A549 (cell line): ENCODE measurements at regions not wholly inside any gene's neighbourhood (a gene's known extent, or its start where the extent isn't known, plus 50 kb on each side); places are given as distances from the start of the nearest gene placed in this dataset.

ENCODE experiments used
- ATAC-seq, 2 experiments: fragments of 200-7000 bp in 1 of 2; fragments of >200 bp in 1 of 2; cut with Nextera tagmentation in 1 of 2; cut with Tn5 transposase in 1 of 2; 3 replicates each; pipeline versions ENCODE4 v1.8.0 to v1.9.1; 2018 to 2020; ENCODE audit warnings: mild to moderate bottlenecking in 1 of 2, moderate library complexity in 1 of 2
- CTCF ChIA-PET: fragments of 300-600 bp; sonication (Branson Sonifier 250); formaldehyde crosslinking; extraction: SDS; loops from one replicate; lab custom pipeline; 2021; ENCODE audit warnings: antibody characterized with exemption, inconsistent platforms; lab: Yijun Ruan, JAX
- POLR2A ChIA-PET: fragments of 350-600 bp; formaldehyde crosslinking; extraction: SDS; loops from one replicate; lab custom pipeline; 2021; ENCODE audit warnings: antibody characterized with exemption, inconsistent platforms; lab: Yijun Ruan, JAX
- DNase-seq, 2 experiments: peaks; one replicate each; pipeline versions ENCODE4 v3.0.0 to v3.0.0-alpha.2; 2011 to 2016; ENCODE audit warnings: low read depth in 1 of 2, low spot score in 1 of 2
- FAIRE-seq: peaks from 2 replicates; lab custom pipeline; 2011; peaks lifted over from hg19 to GRCh38; lab: Jason Lieb, UNC
- H3K27ac ChIP-seq, 2 experiments: fragments of >200 bp; sonication (Bioruptor Twin); formaldehyde crosslinking; 3 replicates each; pipeline ENCODE4 v1.5.1; 2016 to 2017
- H3K4me1 ChIP-seq: fragments of >200 bp; sonication (Bioruptor Twin); formaldehyde crosslinking; 3 replicates; pipeline ENCODE4 v1.6.1; 2016
- H3K4me2 ChIP-seq: fragments of >200 bp; sonication (Bioruptor Twin); formaldehyde crosslinking; 3 replicates; pipeline ENCODE4 v1.6.1; 2016
- H3K4me3 ChIP-seq: fragments of >200 bp; sonication (Bioruptor Twin); formaldehyde crosslinking; 3 replicates; pipeline ENCODE4 v1.5.1; 2016
- H3K9me3 ChIP-seq: fragments of >200 bp; sonication (Bioruptor Twin); formaldehyde crosslinking; 3 replicates; pipeline ENCODE4 v1.6.1; 2016
- BHLHE40 ChIP-seq: IDR thresholded peaks from 2 replicates; pipeline ENCODE4 v1.6.1; 2012; ENCODE audit warnings: low read depth, low read length, inconsistent platforms
- CBX8 ChIP-seq: fragments of 200-600 bp; sonication (generic); IDR thresholded peaks from 2 replicates; pipeline ENCODE4 v1.6.1; 2016
- CHD2 ChIP-seq: fragments of 150-350 bp; IDR thresholded peaks from 2 replicates; pipeline ENCODE4 v1.6.1; 2014; ENCODE audit warnings: low read length; ENCODE audit not compliant: partially characterized antibody
- CHD4 ChIP-seq: fragments of 200-600 bp; sonication (generic); IDR thresholded peaks from 2 replicates; pipeline ENCODE4 v1.6.1; 2016; ENCODE audit warnings: antibody characterized with exemption, mild to moderate bottlenecking, borderline replicate concordance
- EHF ChIP-seq: fragments of 250-450 bp; sonication (Bioruptor Pico); IDR thresholded peaks from 2 replicates; pipeline ENCODE4 v1.5.0; 2020; ENCODE audit warnings: mild to moderate bottlenecking
- ESRRA ChIP-seq: fragments of 150-350 bp; IDR thresholded peaks from 2 replicates; pipeline ENCODE4 v1.6.1; 2014; ENCODE audit warnings: mild to moderate bottlenecking, low read length, borderline replicate concordance
- FOSB ChIP-seq: fragments of 250-450 bp; sonication (Bioruptor Pico); IDR thresholded peaks from 2 replicates; pipeline ENCODE4 v1.5.0; 2020; ENCODE audit warnings: mild to moderate bottlenecking, moderate library complexity
- HDAC2 ChIP-seq: fragments of 200-600 bp; sonication (generic); IDR thresholded peaks from 2 replicates; pipeline ENCODE4 v1.6.1; 2016
- HOXB13 ChIP-seq: fragments of 250-450 bp; sonication (Bioruptor Pico); IDR thresholded peaks from 2 replicates; pipeline ENCODE4 v1.5.0; 2020; ENCODE audit warnings: low read depth, mild to moderate bottlenecking, moderate library complexity
- JUNB ChIP-seq: fragments of >200 bp; sonication (Bioruptor Twin); formaldehyde crosslinking; IDR thresholded peaks from 2 replicates; pipeline ENCODE4 v1.6.1; 2016
- KDM1A ChIP-seq: fragments of 200-600 bp; sonication (generic); IDR thresholded peaks from 2 replicates; pipeline ENCODE4 v1.6.1; 2016; ENCODE audit warnings: low read depth, mild to moderate bottlenecking
- MAFK ChIP-seq: fragments of 450-650 bp; IDR thresholded peaks from 2 replicates; pipeline ENCODE4 v1.6.1; 2014; ENCODE audit not compliant: partially characterized antibody
- MAX ChIP-seq: IDR thresholded peaks from 2 replicates; pipeline ENCODE4 v1.6.1; 2012
- MYC ChIP-seq: IDR thresholded peaks from 2 replicates; pipeline ENCODE4 v1.6.1; 2012; ENCODE audit warnings: mild to moderate bottlenecking, inconsistent platforms, low read length, improper control_type of control experiment, borderline replicate concordance
- NFE2L2 ChIP-seq: fragments of 150-350 bp; conservative IDR thresholded peaks from 2 replicates; pipeline ENCODE4 v1.6.1; 2014; ENCODE audit warnings: low read length
- POLR2AphosphoS2 ChIP-seq: conservative IDR thresholded peaks from 2 replicates; pipeline ENCODE4 v1.6.1; 2012; ENCODE audit warnings: low read length, improper control_type of control experiment, inconsistent platforms
- RNF2 ChIP-seq: fragments of 200-600 bp; sonication (generic); IDR thresholded peaks from 2 replicates; pipeline ENCODE4 v1.6.1; 2016; ENCODE audit warnings: low read depth, mild to moderate bottlenecking, antibody characterized with exemption, moderate library complexity, borderline replicate concordance
- TFCP2L1 ChIP-seq: fragments of 250-450 bp; sonication (Bioruptor Pico); IDR thresholded peaks from 2 replicates; pipeline ENCODE4 v1.5.0; 2021; ENCODE audit warnings: mild to moderate bottlenecking
- TP53 ChIP-seq: fragments of 250-450 bp; sonication (Bioruptor Pico); IDR thresholded peaks from 2 replicates; pipeline ENCODE4 v1.5.0; 2021; ENCODE audit warnings: mild to moderate bottlenecking, moderate library complexity
- ZC3H11A ChIP-seq: fragments of 450-650 bp; IDR thresholded peaks from 2 replicates; pipeline ENCODE4 v1.6.1; 2014; ENCODE audit warnings: antibody characterized with exemption, mild to moderate bottlenecking
- ZNF302 ChIP-seq: fragments of 250-450 bp; sonication (Bioruptor Pico); IDR thresholded peaks from 2 replicates; pipeline ENCODE4 v1.9.0; 2021; ENCODE audit warnings: inconsistent platforms, mild to moderate bottlenecking, moderate library complexity
- WGBS: methylation state at CpG from one replicate; pipeline ENCODE4 v1.1.6; 2017; ENCODE audit errors: missing lambda C conversion rate; 5-methylcytosine and 5-hydroxymethylcytosine counted together
- TF ChIP-seq, protein P1 (sequence below): fragments of >200 bp; sonication (Bioruptor Twin); formaldehyde crosslinking; IDR thresholded peaks from 2 replicates; pipeline ENCODE4 v1.6.1; 2016
- TF ChIP-seq, protein P2 (sequence below): fragments of 450-650 bp; IDR thresholded peaks from 2 replicates; pipeline ENCODE4 v1.6.1; 2014; ENCODE audit warnings: antibody characterized with exemption
- TF ChIP-seq, protein P3 (sequence below): fragments of 250-450 bp; sonication (Bioruptor Pico); IDR thresholded peaks from 2 replicates; pipeline ENCODE4 v1.5.0; 2020; ENCODE audit warnings: low read depth, mild to moderate bottlenecking, moderate library complexity
- TF ChIP-seq, protein P4 (sequence below): IDR thresholded peaks from 2 replicates; pipeline ENCODE4 v1.6.1; 2012; ENCODE audit warnings: low read depth, borderline replicate concordance

GRCh38 chr20:43372051-43372450 is 85.6 kb upstream of the SRSF6 start:
- POLR2A ChIA-PET, result no interaction called here

DNA sequence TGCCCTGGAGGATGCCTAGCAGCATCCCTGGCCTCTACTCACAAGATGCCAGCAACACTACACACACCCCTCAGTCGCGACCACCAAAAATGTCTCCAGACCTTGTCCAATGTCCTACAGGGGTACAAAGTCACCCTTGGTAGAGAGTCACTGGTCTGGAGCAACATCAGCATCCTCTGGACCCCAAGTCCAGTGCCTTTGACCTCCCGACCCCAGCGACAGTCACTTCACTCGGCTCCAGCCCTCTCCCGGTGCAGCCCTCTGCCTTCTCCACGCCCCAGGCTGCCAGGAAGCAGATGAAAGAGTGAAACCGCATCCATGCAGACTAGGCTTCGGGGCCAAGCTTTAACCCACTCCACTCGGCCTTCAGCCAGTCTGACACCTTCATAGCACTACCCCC is 92.0 kb upstream of the SRSF6 start:
- POLR2A ChIA-PET, result no interaction called here
- WGBS, result 15% methylated on average over 10 of the region's 10 CpGs
- FAIRE-seq, result no peak
- no peak for TF ChIP-seq MAX
- no peak for TF ChIP-seq JUNB
- TF ChIP-seq FOSB (CRISPR knock-in tag), result no peak
- TF ChIP-seq, all 56 proteins: peak for 0
- Histone ChIP-seq H3K4me1 (no peaks in the 10 kb centered on the region), H3K4me3 (no peak overlapping the region), H3K4me2 (no peak overlapping the region), H3K27ac (no peak overlapping the region), H3K9me3 (no peaks in the 10 kb centered on the region)
- CTCF ChIA-PET, result no interaction called here
- no peak for DNase-seq
- no peak for ATAC-seq

More at GRCh38 chr20:43372051-43372450, 85.6 kb upstream of the SRSF6 start:
- Histone ChIP-seq H3K27ac (no peak overlapping the region), H3K4me1 (no peaks in the 10 kb centered on the region), H3K4me2 (no peak overlapping the region), H3K4me3 (no peak overlapping the region), H3K9me3 (no peaks in the 10 kb centered on the region)
- no peak for FAIRE-seq
- 15% methylated on average over 5 of the region's 5 CpGs for WGBS
- DNase-seq, result no peak
- no peak for TF ChIP-seq HDAC2
- TF ChIP-seq HOXB13 (CRISPR knock-in tag), result no peak
- no peak for TF ChIP-seq MAX
- no peak for TF ChIP-seq CHD4
- no peak for TF ChIP-seq ZNF302 (CRISPR knock-in tag)
- no peak for TF ChIP-seq ESRRA
- no peak for TF ChIP-seq POLR2AphosphoS2
- no peak for TF ChIP-seq BHLHE40
- no peak for TF ChIP-seq KDM1A
- TF ChIP-seq, protein P1, sequence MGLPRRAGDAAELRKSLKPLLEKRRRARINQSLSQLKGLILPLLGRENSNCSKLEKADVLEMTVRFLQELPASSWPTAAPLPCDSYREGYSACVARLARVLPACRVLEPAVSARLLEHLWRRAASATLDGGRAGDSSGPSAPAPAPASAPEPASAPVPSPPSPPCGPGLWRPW, result no peak
- TF ChIP-seq NFE2L2, result no peak
- TF ChIP-seq CHD2, result no peak
- no peak for TF ChIP-seq EHF (CRISPR knock-in tag)
- TF ChIP-seq, protein P2, sequence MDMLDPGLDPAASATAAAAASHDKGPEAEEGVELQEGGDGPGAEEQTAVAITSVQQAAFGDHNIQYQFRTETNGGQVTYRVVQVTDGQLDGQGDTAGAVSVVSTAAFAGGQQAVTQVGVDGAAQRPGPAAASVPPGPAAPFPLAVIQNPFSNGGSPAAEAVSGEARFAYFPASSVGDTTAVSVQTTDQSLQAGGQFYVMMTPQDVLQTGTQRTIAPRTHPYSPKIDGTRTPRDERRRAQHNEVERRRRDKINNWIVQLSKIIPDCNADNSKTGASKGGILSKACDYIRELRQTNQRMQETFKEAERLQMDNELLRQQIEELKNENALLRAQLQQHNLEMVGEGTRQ, result no peak
- TF ChIP-seq TFCP2L1, result no peak
- no peak for TF ChIP-seq TP53 (CRISPR knock-in tag)
- ATAC-seq, result no peak
- CTCF ChIA-PET, result no interaction called here

- no peaks in the 10 kb centered on the region for H3K9me3 ChIP-seq
- no peak overlapping the region for H3K4me3 ChIP-seq
- CTCF ChIA-PET, result interaction anchor here (0.5 kb wide), 1 partner anchor 46 kb away, joined by 3 read pairs; no protein-coding TSS in a partner anchor
- H3K4me2 ChIP-seq, result no peak overlapping the region
- POLR2A ChIA-PET, result no interaction called here
- no peak overlapping the region for H3K27ac ChIP-seq
- DNase-seq (no peak), FAIRE-seq (no peak), ATAC-seq (no peak)
- TF ChIP-seq RNF2 (no peak), MYC (no peak), ZC3H11A (no peak), MAFK (no peak), CBX8 (no peak)
- TF ChIP-seq, protein P3, sequence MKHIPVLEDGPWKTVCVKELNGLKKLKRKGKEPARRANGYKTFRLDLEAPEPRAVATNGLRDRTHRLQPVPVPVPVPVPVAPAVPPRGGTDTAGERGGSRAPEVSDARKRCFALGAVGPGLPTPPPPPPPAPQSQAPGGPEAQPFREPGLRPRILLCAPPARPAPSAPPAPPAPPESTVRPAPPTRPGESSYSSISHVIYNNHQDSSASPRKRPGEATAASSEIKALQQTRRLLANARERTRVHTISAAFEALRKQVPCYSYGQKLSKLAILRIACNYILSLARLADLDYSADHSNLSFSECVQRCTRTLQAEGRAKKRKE (CRISPR knock-in tag), result no peak
- TF ChIP-seq, protein P4, sequence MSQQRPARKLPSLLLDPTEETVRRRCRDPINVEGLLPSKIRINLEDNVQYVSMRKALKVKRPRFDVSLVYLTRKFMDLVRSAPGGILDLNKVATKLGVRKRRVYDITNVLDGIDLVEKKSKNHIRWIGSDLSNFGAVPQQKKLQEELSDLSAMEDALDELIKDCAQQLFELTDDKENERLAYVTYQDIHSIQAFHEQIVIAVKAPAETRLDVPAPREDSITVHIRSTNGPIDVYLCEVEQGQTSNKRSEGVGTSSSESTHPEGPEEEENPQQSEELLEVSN, result no peak
- WGBS, result 18% methylated on average over 8 of the region's 8 CpGs
- H3K4me1 ChIP-seq, result no peaks in the 10 kb centered on the region
Measured at GRCh38 chr20:43364001-43364400, 93.7 kb upstream of the SRSF6 start.
